HG02943 (cell line): ENCODE measurements at regions not wholly inside any gene's neighbourhood (a gene's known extent, or its start where the extent isn't known, plus 50 kb on each side); places are given as distances from the start of the nearest gene placed in this dataset.
"Not testable (repeated sequence)": the region's sequence is repeated elsewhere in the genome, so short reads cannot be mapped to it uniquely, and the experiment has no call there.

ENCODE experiments used
- ATAC-seq: cut with Tn5 transposase; IDR thresholded peaks from one replicate; pipeline ENCODE4 v1.9.1; 2021; ENCODE audit warnings: mild to moderate bottlenecking, low read depth, moderate library complexity; ENCODE audit not compliant: unreplicated experiment

- no peak for ATAC-seq
Observed at GRCh38 chr7:69204943-69205342, 393.3 kb upstream of the AUTS2 start.

GRCh38 chr7:69205581-69205980, 392.7 kb upstream of the AUTS2 start:
- no peak for ATAC-seq

GRCh38 chr7:69208276-69208675, 390.0 kb upstream of the AUTS2 start:
- no peak for ATAC-seq

- no peak for ATAC-seq
Observed at GRCh38 chr7:69208848-69209247, 389.4 kb upstream of the AUTS2 start.

GRCh38 chr7:69211336-69211735, 386.9 kb upstream of the AUTS2 start:
- ATAC-seq: no peak

GRCh38 chr7:69211739-69212138, 386.5 kb upstream of the AUTS2 start:
- no peak for ATAC-seq

GRCh38 chr7:69213878-69214277, 384.4 kb upstream of the AUTS2 start:
- ATAC-seq: no peak

GRCh38 chr7:69215516-69215915, 382.8 kb upstream of the AUTS2 start:
- not testable (repeated sequence) for ATAC-seq

GRCh38 chr7:69217516-69218350, 380.5 kb upstream of the AUTS2 start:
- ATAC-seq: no peak

- ATAC-seq: no peak
Observed at GRCh38 chr7:69218576-69218975, 379.7 kb upstream of the AUTS2 start.

- ATAC-seq: no peak
Observed at GRCh38 chr7:69219381-69219780, 378.9 kb upstream of the AUTS2 start.

GRCh38 chr7:69225259-69225943, 372.9 kb upstream of the AUTS2 start:
- no peak for ATAC-seq

GRCh38 chr7:69228212-69228811, 370.0 kb upstream of the AUTS2 start:
- no peak for ATAC-seq

- no peak for ATAC-seq
Observed at GRCh38 chr7:69232445-69233376, 365.6 kb upstream of the AUTS2 start.

GRCh38 chr7:69237541-69237940, 360.7 kb upstream of the AUTS2 start:
- ATAC-seq: no peak

- no peak for ATAC-seq
Observed at GRCh38 chr7:69243016-69243415, 355.3 kb upstream of the AUTS2 start.

GRCh38 chr7:69244701-69245100, 353.6 kb upstream of the AUTS2 start:
- ATAC-seq: no peak

- ATAC-seq: no peak
Observed at GRCh38 chr7:69245646-69246045, 352.6 kb upstream of the AUTS2 start.

- ATAC-seq: no peak
Observed at GRCh38 chr7:69246758-69247157, 351.5 kb upstream of the AUTS2 start.

GRCh38 chr7:69248382-69248828, 349.9 kb upstream of the AUTS2 start:
- ATAC-seq: not testable (repeated sequence)
